COLO829 (cell line): ENCODE measurements at regions not wholly inside any gene's neighbourhood (a gene's known extent, or its start where the extent isn't known, plus 50 kb on each side); places are given as distances from the start of the nearest gene placed in this dataset.
"Not testable (repeated sequence)": the region's sequence is repeated elsewhere in the genome, so short reads cannot be mapped to it uniquely, and the experiment has no call there.

Experiments used
- DNase-seq: peaks from one replicate; pipeline ENCODE4 v3.0.0; 2012; ENCODE audit warnings: low spot score

GRCh38 chr2:13212115-13212514, 495.4 kb downstream of the TRIB2 start:
- no peak for DNase-seq

- no peak for DNase-seq
These were observed 501.5 kb downstream of the TRIB2 start for GRCh38 chr2:13218205-13218604.

GRCh38 chr2:13227578-13227977, 510.8 kb downstream of the TRIB2 start:
- no peak for DNase-seq

- no peak for DNase-seq
These were observed 513.5 kb downstream of the TRIB2 start for GRCh38 chr2:13230221-13230620.

GRCh38 chr2:13240061-13240460, 523.3 kb downstream of the TRIB2 start:
- DNase-seq = no peak

- DNase-seq = no peak
These were observed 524.2 kb downstream of the TRIB2 start for GRCh38 chr2:13240789-13241487.

- DNase-seq = no peak
These were observed 535.9 kb downstream of the TRIB2 start for GRCh38 chr2:13252615-13253014.

- DNase-seq = no peak
These were observed 538.7 kb downstream of the TRIB2 start for GRCh38 chr2:13255485-13255884.

GRCh38 chr2:13260402-13260801, 543.7 kb downstream of the TRIB2 start:
- no peak for DNase-seq

GRCh38 chr2:13266166-13266565, 549.4 kb downstream of the TRIB2 start:
- DNase-seq = no peak

GRCh38 chr2:13284688-13285087, 568.0 kb downstream of the TRIB2 start:
- DNase-seq = no peak

GRCh38 chr2:13289310-13289709, 572.6 kb downstream of the TRIB2 start:
- DNase-seq = no peak

GRCh38 chr2:13308478-13308805, 591.7 kb downstream of the TRIB2 start:
- DNase-seq = not testable (repeated sequence)

GRCh38 chr2:13308989-13309388, 592.3 kb downstream of the TRIB2 start:
- DNase-seq = no peak

GRCh38 chr2:13332060-13332459, 615.3 kb downstream of the TRIB2 start:
- DNase-seq = no peak

GRCh38 chr2:13334071-13334470, 617.3 kb downstream of the TRIB2 start:
- not testable (repeated sequence) for DNase-seq

- DNase-seq = no peak
These were observed 617.8 kb downstream of the TRIB2 start for GRCh38 chr2:13334545-13334944.

- no peak for DNase-seq
These were observed 619.3 kb downstream of the TRIB2 start for GRCh38 chr2:13335862-13336535.

GRCh38 chr2:13351068-13351467, 634.3 kb downstream of the TRIB2 start:
- DNase-seq = no peak

GRCh38 chr2:13353083-13353482, 636.3 kb downstream of the TRIB2 start:
- DNase-seq = no peak

GRCh38 chr2:13354031-13354430, 637.3 kb downstream of the TRIB2 start:
- no peak for DNase-seq

- not testable (repeated sequence) for DNase-seq
These were observed 665.2 kb downstream of the TRIB2 start for GRCh38 chr2:13381928-13382327.

- DNase-seq = not testable (repeated sequence)
These were observed 672.4 kb downstream of the TRIB2 start for GRCh38 chr2:13389172-13389571.

- DNase-seq = no peak
These were observed 673.9 kb downstream of the TRIB2 start for GRCh38 chr2:13390676-13391075.
